Liver (tissue), 8 donors: ENCODE measurements at regions not wholly inside any gene's neighbourhood (a gene's known extent, or its start where the extent isn't known, plus 50 kb on each side); places are given as distances from the start of the nearest gene placed in this dataset.

Experiments used
- DNase-seq: peaks from one replicate; pipeline ENCODE4 v3.0.0-alpha.2; 2017; ENCODE audit warnings: low spot score
- H3K27ac ChIP-seq, 2 donors: one replicate each; pipeline ENCODE4 v1.7.0; 2013; ENCODE audit warnings: inconsistent platforms in 2 of 2, low read length in 2 of 2, control low read depth in 1 of 2, low read depth in 1 of 2, mild to moderate bottlenecking in 1 of 2
- H3K27me3 ChIP-seq, 4 donors: one replicate each; pipeline versions ENCODE4 v1.6.1 to v1.7.0; 2013; ENCODE audit warnings: low read length in 3 of 4, inconsistent platforms in 1 of 4, mild to moderate bottlenecking in 1 of 4, moderate library complexity in 1 of 4; ENCODE audit not compliant: control insufficient read depth in 4 of 4, insufficient read depth in 4 of 4
- H3K36me3 ChIP-seq, 4 donors: one replicate each; pipeline versions ENCODE4 v1.6.1 to v1.7.0; 2013; ENCODE audit warnings: low read length in 3 of 4, mild to moderate bottlenecking in 3 of 4, low read depth in 1 of 4, moderate library complexity in 1 of 4; ENCODE audit not compliant: control insufficient read depth in 4 of 4, insufficient read depth in 3 of 4
- H3K4me1 ChIP-seq, 4 donors: one replicate each; pipeline versions ENCODE4 v1.6.1 to v1.7.0; 2013; ENCODE audit warnings: low read length in 3 of 4, mild to moderate bottlenecking in 3 of 4, moderate library complexity in 1 of 4; ENCODE audit not compliant: control insufficient read depth in 4 of 4, insufficient read depth in 4 of 4
- H3K4me3 ChIP-seq, 3 donors: one replicate each; pipeline versions ENCODE4 v1.6.1 to v1.7.0; 2013; ENCODE audit warnings: low read length in 3 of 3, control low read depth in 1 of 3, low read depth in 1 of 3, mild to moderate bottlenecking in 1 of 3
- H3K9ac ChIP-seq, 2 donors: one replicate each; pipeline ENCODE4 v1.7.0; 2013; ENCODE audit warnings: low read length in 2 of 2, mild to moderate bottlenecking in 2 of 2, moderate library complexity in 2 of 2, control low read depth in 1 of 2, low read depth in 1 of 2
- H3K9me3 ChIP-seq, 4 donors: one replicate each; pipeline versions ENCODE4 v1.6.1 to v1.7.0; 2013; ENCODE audit warnings: low read length in 3 of 4; ENCODE audit not compliant: control insufficient read depth in 4 of 4
- ATF3 ChIP-seq: IDR thresholded peaks from 2 replicates; pipeline ENCODE4 v1.6.1; 2016; ENCODE audit warnings: antibody characterized with exemption
- CTCF ChIP-seq: fragments of 150-350 bp; IDR thresholded peaks from 2 replicates; pipeline ENCODE4 v1.5.1; 2017; ENCODE audit warnings: improper control_type of control experiment, low read depth, low read length; ENCODE audit not compliant: missing input control
- EGR1 ChIP-seq, 2 donors: IDR thresholded peaks; 2 replicates each; pipeline ENCODE4 v1.6.1; 2016 to 2018; ENCODE audit warnings: antibody characterized with exemption in 2 of 2, low read depth in 2 of 2
- FOXA1 ChIP-seq: IDR thresholded peaks from 2 replicates; pipeline ENCODE4 v1.6.1; 2016; ENCODE audit warnings: antibody characterized with exemption
- HNF4A ChIP-seq, 2 donors: conservative IDR thresholded peaks; 2 replicates each; pipeline ENCODE4 v1.6.1; 2016; ENCODE audit warnings: antibody characterized with exemption in 2 of 2, mild to moderate bottlenecking in 2 of 2
- HNF4G ChIP-seq: IDR thresholded peaks from 2 replicates; pipeline ENCODE4 v1.6.1; 2016; ENCODE audit warnings: antibody characterized with exemption
- JUND ChIP-seq, 2 donors: IDR thresholded peaks; 2 replicates each; pipeline ENCODE4 v1.6.1; 2016; ENCODE audit warnings: antibody characterized with exemption in 2 of 2
- MAX ChIP-seq: IDR thresholded peaks from 2 replicates; pipeline ENCODE4 v1.6.1; 2016; ENCODE audit warnings: antibody characterized with exemption
- NR2F2 ChIP-seq: IDR thresholded peaks from 2 replicates; pipeline ENCODE4 v1.6.1; 2016; ENCODE audit warnings: antibody characterized with exemption
- RAD21 ChIP-seq, 2 donors: IDR thresholded peaks; 2 replicates each; pipeline ENCODE4 v1.6.1; 2016; ENCODE audit warnings: antibody characterized with exemption in 2 of 2, mild to moderate bottlenecking in 2 of 2
- RXRA ChIP-seq, 2 donors: IDR thresholded peaks; 2 replicates each; pipeline ENCODE4 v1.6.1; 2017 to 2018; ENCODE audit warnings: antibody characterized with exemption in 2 of 2, mild to moderate bottlenecking in 1 of 2
- SP1 ChIP-seq: IDR thresholded peaks from 2 replicates; pipeline ENCODE4 v1.6.1; 2018; ENCODE audit warnings: antibody characterized with exemption, mild to moderate bottlenecking
- TAF1 ChIP-seq: conservative IDR thresholded peaks from 2 replicates; pipeline ENCODE4 v1.6.1; 2016; ENCODE audit warnings: antibody characterized with exemption, mild to moderate bottlenecking
- YY1 ChIP-seq: IDR thresholded peaks from 2 replicates; pipeline ENCODE4 v1.6.1; 2016; ENCODE audit warnings: antibody characterized with exemption, mild to moderate bottlenecking
- WGBS: extraction: QIAGEN DNeasy Blood & Tissue Kit; methylation state at CpG from one replicate; pipeline ENCODE4 v1.1.7; 2013; 5-methylcytosine and 5-hydroxymethylcytosine counted together
- TF ChIP-seq, protein P1 (sequence below): IDR thresholded peaks from 2 replicates; pipeline ENCODE4 v1.6.1; 2016; ENCODE audit warnings: antibody characterized with exemption
- donor health status: healthy.
- donor health status: healthy.
- donor health status: healthy.
- donor health status: healthy.
- donor health status: healthy.

DNA sequence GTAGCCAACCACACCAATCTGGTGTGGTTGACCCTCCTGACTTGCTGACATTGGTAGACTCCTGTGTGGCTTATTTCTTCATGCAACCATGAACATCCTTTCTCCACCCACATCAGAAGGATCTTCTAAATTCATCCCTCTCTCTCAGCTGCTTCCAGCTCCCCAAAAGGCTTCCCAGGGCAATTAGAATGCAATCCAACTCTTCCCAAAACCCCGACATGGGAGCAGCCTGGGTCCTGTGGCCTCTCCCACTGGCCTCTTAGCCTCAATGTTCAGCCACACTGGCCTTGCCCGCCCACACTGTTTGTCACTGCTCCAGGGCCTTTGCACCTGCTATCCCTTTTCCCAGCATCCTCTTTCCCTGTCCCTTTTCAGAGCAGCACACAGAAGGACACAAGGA lies 199.8 kb upstream of the SGCG start:
- Histone ChIP-seq H3K9ac (no peak overlapping the region), H3K9me3 (peaks cover 0 to 8% (median 0%) of the 10 kb centered on the region in 4 donors), H3K36me3 (no peaks in the 10 kb centered on the region), H3K27me3 (no peaks in the 10 kb centered on the region), H3K4me3 (no peak overlapping the region), H3K27ac (no peak overlapping the region), H3K4me1 (no peaks in the 10 kb centered on the region)
- WGBS: 72% methylated on average over 2 of the region's 2 CpGs
- no peak for TF ChIP-seq RXRA (IDR thresholded peaks at IDR 0.05)
- no peak for TF ChIP-seq HNF4G
- TF ChIP-seq JUND (IDR thresholded peaks at IDR 0.05): no peak
- TF ChIP-seq, protein P1, sequence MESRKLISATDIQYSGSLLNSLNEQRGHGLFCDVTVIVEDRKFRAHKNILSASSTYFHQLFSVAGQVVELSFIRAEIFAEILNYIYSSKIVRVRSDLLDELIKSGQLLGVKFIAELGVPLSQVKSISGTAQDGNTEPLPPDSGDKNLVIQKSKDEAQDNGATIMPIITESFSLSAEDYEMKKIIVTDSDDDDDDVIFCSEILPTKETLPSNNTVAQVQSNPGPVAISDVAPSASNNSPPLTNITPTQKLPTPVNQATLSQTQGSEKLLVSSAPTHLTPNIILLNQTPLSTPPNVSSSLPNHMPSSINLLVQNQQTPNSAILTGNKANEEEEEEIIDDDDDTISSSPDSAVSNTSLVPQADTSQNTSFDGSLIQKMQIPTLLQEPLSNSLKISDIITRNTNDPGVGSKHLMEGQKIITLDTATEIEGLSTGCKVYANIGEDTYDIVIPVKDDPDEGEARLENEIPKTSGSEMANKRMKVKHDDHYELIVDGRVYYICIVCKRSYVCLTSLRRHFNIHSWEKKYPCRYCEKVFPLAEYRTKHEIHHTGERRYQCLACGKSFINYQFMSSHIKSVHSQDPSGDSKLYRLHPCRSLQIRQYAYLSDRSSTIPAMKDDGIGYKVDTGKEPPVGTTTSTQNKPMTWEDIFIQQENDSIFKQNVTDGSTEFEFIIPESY: no peak
- TF ChIP-seq EGR1 (IDR thresholded peaks at IDR 0.05; ENCODE audit: low read depth in 2 of 2): no peak
- no peak for TF ChIP-seq RAD21 (IDR thresholded peaks at IDR 0.05)
- no peak for TF ChIP-seq CTCF
- TF ChIP-seq NR2F2: no peak
- no peak for TF ChIP-seq SP1
- no peak for TF ChIP-seq ATF3
- TF ChIP-seq MAX: no peak
- TF ChIP-seq FOXA1: no peak
- DNase-seq: no peak

- no peaks in the 10 kb centered on the region for H3K36me3 ChIP-seq
- no peak overlapping the region for H3K9ac ChIP-seq
- no peaks in the 10 kb centered on the region for H3K4me1 ChIP-seq
- H3K9me3 ChIP-seq: no peaks in the 10 kb centered on the region
- H3K27ac ChIP-seq: no peak overlapping the region
- WGBS: 14% methylated on average over 1 of the region's 1 CpG
- H3K4me3 ChIP-seq: no peak overlapping the region
- peaks cover 0 to 3% (median 0%) of the 10 kb centered on the region in 4 donors for H3K27me3 ChIP-seq
- TF ChIP-seq NR2F2 (no peak), SP1 (no peak), RAD21 (IDR thresholded peaks at IDR 0.05) (no peak), YY1 (no peak), CTCF (no peak), TAF1 (no peak), HNF4A (conservative IDR thresholded peaks at IDR 0.05) (no peak)
- no peak for DNase-seq
These were observed 187.6 kb upstream of the SGCG start for GRCh38 chr13:22993148-22993547.
